NCI-H526 (cell line): ENCODE measurements at regions not wholly inside any gene's neighbourhood (a gene's known extent, or its start where the extent isn't known, plus 50 kb on each side); places are given as distances from the start of the nearest gene placed in this dataset.
A peak's percentile ranks its signal among the peaks of the same experiment; 100 is the strongest.

Experiments
- DNase-seq, 2 experiments: peaks; one replicate each; lab custom pipeline; 2025; lab: John Stamatoyannopoulos, UW

DNA sequence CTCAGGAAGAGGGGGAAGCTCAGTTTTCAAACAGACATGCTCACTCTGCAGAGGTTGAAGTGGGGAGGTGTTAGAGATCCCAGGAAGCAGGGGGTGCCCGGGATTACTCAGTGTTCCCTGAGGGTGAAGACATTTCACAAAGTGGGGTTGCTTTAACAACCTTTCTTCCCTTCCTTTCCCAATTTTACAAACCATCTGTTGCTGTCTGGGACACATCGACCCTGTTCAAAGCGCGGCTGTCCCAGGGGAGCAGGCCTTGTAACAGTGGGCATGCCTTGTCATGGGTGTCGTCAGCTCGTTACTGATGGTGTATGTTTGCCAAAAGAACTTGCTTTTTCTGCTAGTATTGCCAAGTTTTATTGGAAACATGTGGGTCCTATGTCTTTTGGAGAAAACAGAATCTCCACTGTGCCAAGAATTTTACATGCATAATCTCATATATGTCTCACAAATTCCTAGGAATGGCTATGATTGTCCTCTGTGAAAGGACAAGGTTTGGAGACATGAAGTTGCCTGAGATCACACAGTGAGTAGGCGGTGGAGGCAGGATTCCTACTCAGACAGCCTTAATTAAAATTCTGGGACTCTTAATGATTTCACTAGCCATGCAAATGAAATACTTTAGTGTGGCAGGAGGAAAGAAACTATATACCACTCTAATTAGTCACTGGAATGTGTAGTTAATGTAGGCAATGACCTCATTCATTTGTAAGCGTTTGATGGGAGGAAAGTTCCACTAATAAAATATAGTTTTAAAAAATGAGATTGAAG lies 198.9 kb downstream of the NXNL2 start:
- no peak for DNase-seq

DNA sequence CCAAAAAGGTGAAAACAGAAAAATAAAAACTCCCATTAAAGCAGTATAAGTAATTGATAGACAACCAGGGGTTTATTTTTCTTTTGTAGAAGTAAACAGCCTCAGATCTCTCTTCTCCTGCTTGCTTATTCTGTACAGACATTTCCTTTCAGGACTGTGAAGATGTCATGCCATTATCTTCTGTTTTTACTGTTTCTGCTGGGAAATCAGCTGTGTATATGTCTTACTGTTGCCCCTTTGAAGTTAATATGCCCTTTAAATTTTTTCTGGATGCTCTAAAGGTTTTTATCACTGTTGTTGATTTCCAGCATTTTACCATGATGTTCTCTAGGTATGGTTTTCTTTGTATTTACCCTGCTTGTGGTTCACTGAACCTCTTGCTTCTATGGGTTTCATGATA lies 199.5 kb downstream of the NXNL2 start:
- no peak for DNase-seq

- no peak for DNase-seq
These were observed 201.2 kb downstream of the NXNL2 start for GRCh38 chr9:88736136-88736637.

DNA sequence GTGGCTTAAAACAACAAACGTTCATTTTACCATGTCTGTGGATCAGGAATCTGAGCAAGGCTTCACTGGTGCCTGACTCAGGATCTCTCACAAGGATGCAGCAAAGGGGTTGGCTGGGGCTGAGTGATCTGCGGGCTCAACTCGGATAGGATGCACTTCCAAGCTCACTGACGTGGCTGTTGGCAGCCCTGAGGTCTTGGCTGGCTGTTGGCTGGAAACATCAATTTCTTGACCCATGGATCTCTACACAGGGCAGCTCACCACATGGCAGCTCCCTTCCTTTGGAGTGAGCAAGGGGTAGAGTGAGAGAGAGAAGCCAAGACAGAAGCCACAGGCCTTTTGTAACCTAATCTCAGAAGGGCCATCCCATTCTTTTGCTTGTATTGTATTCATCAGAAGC lies 202.1 kb downstream of the NXNL2 start:
- no peak for DNase-seq

DNA sequence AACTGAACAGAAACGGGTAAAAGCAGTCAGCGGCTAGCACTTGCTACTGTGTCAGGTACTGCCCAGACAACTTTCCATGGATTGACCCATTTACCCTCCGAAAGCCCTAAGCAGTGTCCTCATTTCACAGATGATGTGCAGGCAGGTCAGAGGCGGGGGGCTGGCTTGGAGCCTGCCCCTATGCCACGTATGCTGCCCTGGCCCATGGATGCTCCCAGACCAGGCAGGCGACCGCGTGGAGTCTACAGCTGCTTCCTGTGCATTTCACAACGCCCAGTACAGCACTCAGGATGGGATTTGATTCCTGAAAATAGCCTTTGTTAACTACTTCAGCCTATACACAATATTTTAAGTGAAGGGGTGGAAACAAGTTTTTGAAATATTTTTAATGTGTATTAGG lies 202.9 kb downstream of the NXNL2 start:
- no peak for DNase-seq

GRCh38 chr9:88738709-88739108 lies 203.7 kb downstream of the NXNL2 start:
- no peak for DNase-seq

DNA sequence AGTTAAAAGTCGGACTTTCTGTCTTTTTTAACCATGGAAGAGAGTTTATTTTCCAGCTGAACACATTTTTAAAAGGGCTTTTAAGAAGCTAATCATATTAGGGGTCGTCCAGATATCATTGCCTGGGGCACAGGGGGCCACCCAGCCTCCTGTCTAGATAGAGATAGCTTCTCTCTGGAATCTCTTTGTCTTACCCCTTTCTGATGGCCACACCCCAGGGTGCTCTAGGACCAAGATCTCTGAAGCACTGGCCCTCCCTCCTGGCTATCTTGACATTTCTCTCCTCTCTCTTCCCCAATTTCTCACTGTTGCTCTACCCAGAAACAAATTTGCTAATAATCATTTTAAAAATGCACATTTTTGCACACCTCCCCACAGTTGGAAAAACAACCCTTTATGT lies 204.4 kb downstream of the NXNL2 start:
- DNase-seq, result no peak

GRCh38 chr9:88740844-88741243 lies 205.9 kb downstream of the NXNL2 start:
- DNase-seq, result no peak

DNA sequence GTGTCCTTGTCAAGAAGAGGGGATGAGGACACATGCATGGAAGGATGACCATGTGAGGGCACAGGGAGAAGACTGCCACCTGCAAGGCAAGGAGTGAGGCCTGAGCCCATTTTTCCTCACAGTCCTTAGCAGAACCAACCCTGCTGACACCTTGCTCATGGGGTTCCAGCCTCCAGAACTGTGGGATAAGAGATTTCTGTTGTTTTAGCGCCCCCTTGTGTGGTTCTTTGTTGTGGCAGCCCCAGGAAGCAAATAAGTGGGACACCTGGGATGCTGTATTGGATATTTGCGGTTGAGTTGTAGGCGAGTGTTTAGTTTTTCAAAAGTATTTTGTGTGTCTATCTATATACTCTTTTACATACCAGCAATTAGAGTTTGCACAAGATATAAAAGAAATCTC lies 206.4 kb downstream of the NXNL2 start:
- peak in 1 of 2 experiments; percentile 11 for DNase-seq

- no peak for DNase-seq
These were observed 207.5 kb downstream of the NXNL2 start for GRCh38 chr9:88742483-88742882.

DNA sequence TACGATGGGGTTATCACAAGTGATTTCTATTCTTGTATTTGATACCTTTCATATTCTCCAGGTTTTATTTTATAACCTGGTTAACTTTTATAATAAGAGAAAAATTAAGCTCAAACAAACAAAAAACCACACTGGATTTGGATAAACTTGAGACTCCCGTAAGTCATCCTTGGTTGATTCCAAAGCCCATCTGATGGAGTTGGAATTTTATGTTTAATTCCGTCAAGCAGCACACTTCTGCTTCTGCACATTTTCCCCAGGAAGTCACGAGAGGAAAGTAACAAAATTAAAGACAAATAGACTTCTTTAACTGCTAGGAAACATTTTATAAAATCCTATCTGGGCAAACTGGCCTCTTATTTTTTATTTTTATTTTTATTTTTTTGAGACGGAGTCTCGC lies 207.9 kb downstream of the NXNL2 start:
- no peak for DNase-seq

DNA sequence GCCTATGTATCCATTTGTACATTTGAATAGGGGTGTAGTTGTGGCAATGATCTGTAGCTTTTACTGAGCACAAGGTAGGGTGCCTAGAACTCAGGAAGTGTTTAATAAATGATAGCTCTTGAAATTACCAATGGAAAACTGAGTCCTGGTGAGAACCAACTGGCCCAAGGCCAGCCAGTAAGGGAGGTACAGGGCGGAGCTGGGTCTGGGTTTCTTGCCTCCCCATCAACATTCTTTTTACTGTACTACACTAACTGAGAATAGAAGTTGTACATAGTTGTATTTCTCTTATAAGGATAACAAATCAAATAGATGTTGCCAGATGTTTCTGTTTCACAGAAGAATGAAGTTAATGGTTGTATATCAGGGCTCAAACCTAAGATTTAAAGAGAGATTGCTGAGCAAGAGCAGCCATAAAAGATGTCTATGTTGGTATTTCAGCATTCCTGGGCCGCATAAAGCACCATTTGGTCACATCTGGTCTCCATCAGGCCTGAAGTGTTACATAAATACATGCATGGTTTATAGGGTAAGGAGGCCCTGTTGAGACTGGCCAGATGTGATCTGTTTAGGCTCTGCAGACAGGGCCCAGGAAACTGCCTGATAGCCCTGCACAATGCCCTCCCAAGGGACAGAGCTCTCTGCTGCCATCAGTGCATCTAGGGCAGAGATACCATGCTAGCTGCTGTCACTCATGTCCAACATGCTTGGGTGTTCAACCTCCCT lies 210.5 kb downstream of the NXNL2 start:
- DNase-seq, result no peak

DNA sequence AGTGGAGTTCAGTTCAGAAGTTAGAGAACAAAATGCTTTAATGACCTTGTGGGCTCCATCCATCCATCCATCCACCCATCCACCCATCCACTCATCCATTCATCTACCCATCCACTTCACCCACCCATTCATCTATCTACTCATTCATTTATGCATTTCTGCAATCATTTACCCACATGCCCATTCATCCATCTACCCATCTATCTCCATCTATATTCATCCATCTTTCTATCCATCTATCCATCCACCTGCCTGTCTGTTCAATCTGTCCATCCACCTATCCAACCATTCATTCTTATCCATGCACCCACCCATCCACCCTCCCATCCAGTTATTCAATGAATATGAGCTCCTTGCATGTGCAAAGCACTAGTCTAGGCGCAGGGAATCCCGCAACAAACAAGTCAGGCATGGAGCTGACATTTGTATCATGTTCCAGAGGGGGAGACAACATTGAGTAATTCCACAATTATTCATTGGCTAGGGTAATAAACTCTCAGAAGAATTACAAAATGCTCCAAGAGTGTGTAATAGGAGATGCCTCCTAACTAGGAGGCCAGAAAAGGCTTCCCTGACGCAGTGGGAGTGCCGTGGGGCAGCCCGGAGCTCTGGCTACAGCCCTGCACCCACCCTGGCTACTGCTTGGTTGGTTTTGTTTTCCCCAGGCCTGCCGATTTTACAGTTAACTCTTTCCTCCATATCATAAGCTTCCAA lies 211.2 kb downstream of the NXNL2 start:
- DNase-seq, result no peak

GRCh38 chr9:88746743-88747398 lies 211.9 kb downstream of the NXNL2 start:
- no peak for DNase-seq

- DNase-seq, result no peak
These were observed 212.8 kb downstream of the NXNL2 start for GRCh38 chr9:88747768-88748167.

DNA sequence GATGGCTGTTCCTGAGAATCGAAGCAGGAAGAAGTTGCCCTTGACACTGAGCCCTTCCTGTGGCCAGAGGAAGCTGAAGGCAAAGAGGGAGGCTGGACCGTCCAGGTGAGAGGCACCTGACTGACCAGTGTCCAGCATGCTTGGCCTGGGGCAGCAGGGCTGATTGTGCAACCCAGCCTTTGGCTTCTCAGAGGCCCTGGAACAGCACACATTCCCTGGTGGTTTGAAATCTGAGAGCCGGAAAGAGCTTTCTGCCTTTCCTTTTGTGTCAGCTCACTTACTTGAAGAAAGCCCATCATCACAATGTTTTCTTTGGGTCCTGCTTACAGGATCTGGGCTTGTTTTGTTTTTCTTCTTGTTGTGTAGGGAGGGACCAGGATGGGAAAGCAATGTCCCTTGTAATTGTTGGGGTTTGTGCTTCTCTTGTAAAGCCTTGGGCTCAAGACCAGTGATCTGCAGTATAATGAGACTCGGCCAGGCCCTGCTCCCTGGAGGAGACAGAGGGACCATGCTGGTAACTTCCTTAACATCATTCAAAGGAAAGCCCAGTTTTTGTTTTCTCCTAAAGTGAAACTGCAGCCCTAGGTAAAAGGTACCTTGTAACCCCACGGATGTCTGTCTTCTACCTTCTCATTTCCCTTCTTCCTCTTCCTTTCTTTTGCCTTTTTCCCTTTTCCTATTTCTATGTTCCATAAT lies 213.7 kb downstream of the NXNL2 start:
- no peak for DNase-seq

GRCh38 chr9:88749420-88749819 lies 214.4 kb downstream of the NXNL2 start:
- no peak for DNase-seq

GRCh38 chr9:88750832-88751360 lies 215.9 kb downstream of the NXNL2 start:
- no peak for DNase-seq

- no peak for DNase-seq
These were observed 216.8 kb downstream of the NXNL2 start for GRCh38 chr9:88751781-88752180.

- DNase-seq, result no peak
These were observed 218.9 kb downstream of the NXNL2 start for GRCh38 chr9:88753691-88754367.

GRCh38 chr9:88754452-88754851 lies 219.5 kb downstream of the NXNL2 start:
- no peak for DNase-seq
